Upper lobe of left lung (tissue), 6 donors: ENCODE measurements at regions not wholly inside any gene's neighbourhood (a gene's known extent, or its start where the extent isn't known, plus 50 kb on each side); places are given as distances from the start of the nearest gene placed in this dataset.
A peak's percentile ranks its signal among the peaks of the same experiment; 100 is the strongest.

Experiments used
- ATAC-seq, 2 donors: fragments of 200-7000 bp; cut with Tn5 transposase; one replicate each; pipeline ENCODE4 v1.9.1; 2022; ENCODE audit warnings: mild to moderate bottlenecking in 2 of 2, moderate library complexity in 2 of 2; ENCODE audit not compliant: low FRiP score in 2 of 2
- DNase-seq, 2 donors: peaks; one replicate each; pipeline ENCODE4 v3.0.0-alpha.2; 2019 to 2020
- H3K27ac ChIP-seq, 4 donors: fragments of 200-600 bp; sonication (generic); one replicate each; pipeline ENCODE4 v1.5.1; 2016 to 2019
- H3K27me3 ChIP-seq, 4 donors: fragments of 200-600 bp; sonication (generic); one replicate each; pipeline ENCODE4 v1.5.1; 2017 to 2019
- H3K36me3 ChIP-seq, 4 donors: fragments of 200-600 bp; sonication (generic); one replicate each; pipeline ENCODE4 v1.5.1; 2016 to 2019
- H3K4me1 ChIP-seq, 4 donors: fragments of 200-600 bp; sonication (generic); one replicate each; pipeline ENCODE4 v1.5.1; 2018 to 2019
- H3K4me3 ChIP-seq, 4 donors: fragments of 200-600 bp; sonication (generic); one replicate each; pipeline ENCODE4 v1.5.1; 2017 to 2019; ENCODE audit warnings: mild to moderate bottlenecking in 2 of 4, moderate library complexity in 1 of 4
- H3K9me3 ChIP-seq, 4 donors: fragments of 200-600 bp; sonication (generic); one replicate each; pipeline ENCODE4 v1.5.1; 2018 to 2019
- CTCF ChIP-seq, 6 experiments: fragments of 450-650 bp in 4 of 6; fragments of 200-600 bp in 2 of 6; sonication (generic) in 2 of 6; IDR thresholded peaks; one replicate each; pipeline ENCODE4 v1.5.1; 2016 to 2019; ENCODE audit warnings: antibody characterized with exemption in 6 of 6
- EP300 ChIP-seq, 4 donors: sonication (generic); formaldehyde crosslinking; IDR thresholded peaks; one replicate each; pipeline ENCODE4 v1.5.1; 2017; ENCODE audit warnings: antibody characterized with exemption in 4 of 4, control low read depth in 2 of 4
- POLR2A ChIP-seq, 4 donors: fragments of 450-650 bp; IDR thresholded peaks; one replicate each; pipeline ENCODE4 v1.5.1; 2016 to 2017; ENCODE audit warnings: antibody characterized with exemption in 4 of 4, mild to moderate bottlenecking in 2 of 4
- POLR2AphosphoS5 ChIP-seq, 2 donors: sonication (generic); formaldehyde crosslinking; IDR thresholded peaks; one replicate each; pipeline ENCODE4 v1.5.1; 2017; ENCODE audit warnings: antibody characterized with exemption in 2 of 2
- WGBS, 2 donors: methylation state at CpG; one replicate each; pipeline ENCODE4 v1.1.5; 2017 to 2018; 5-methylcytosine and 5-hydroxymethylcytosine counted together
- donor health status: DM: no; HTN: no; CAD: no; lungs with moderate emphysema.
- donor health status: DM: no; HTN: yes; CAD: no; lungs with severe emphysema.

GRCh38 chr20:60930023-60930790 is 321.9 kb upstream of the CDH4 start:
- H3K9me3 ChIP-seq = no peaks in the 10 kb centered on the region
- no peak overlapping the region for H3K4me3 ChIP-seq
- 70 to 76% methylated on average over 15 of the region's 15 CpGs for WGBS, 2 donors
- no peaks in the 10 kb centered on the region for H3K27me3 ChIP-seq
- no peak overlapping the region for H3K27ac ChIP-seq
- TF ChIP-seq POLR2AphosphoS5 (IDR thresholded peaks at IDR 0.05) (no peak), CTCF (IDR thresholded peaks at IDR 0.05) (no peak), EP300 (IDR thresholded peaks at IDR 0.05) (no peak), POLR2A (IDR thresholded peaks at IDR 0.05) (no peak)
- H3K4me1 ChIP-seq = peaks cover 0 to 4% (median 0%) of the 10 kb centered on the region in 4 donors
- ATAC-seq (no peak), DNase-seq (no peak)
- H3K36me3 ChIP-seq = no peaks in the 10 kb centered on the region

GRCh38 chr20:60931696-60932095 is 320.4 kb upstream of the CDH4 start:
- 36 to 45% methylated on average over 4 of the region's 4 CpGs for WGBS, 2 donors
- Histone ChIP-seq H3K4me1 (peaks cover 0 to 4% (median 0%) of the 10 kb centered on the region in 4 donors), H3K27ac (no peak overlapping the region), H3K4me3 (no peak overlapping the region), H3K9me3 (no peaks in the 10 kb centered on the region), H3K27me3 (no peaks in the 10 kb centered on the region), H3K36me3 (no peaks in the 10 kb centered on the region)
- no peak for ATAC-seq
- no peak for TF ChIP-seq POLR2AphosphoS5 (IDR thresholded peaks at IDR 0.05)
- no peak for TF ChIP-seq EP300 (IDR thresholded peaks at IDR 0.05)
- TF ChIP-seq POLR2A (IDR thresholded peaks at IDR 0.05) = no peak
- no peak for TF ChIP-seq CTCF (IDR thresholded peaks at IDR 0.05)
- DNase-seq = no peak

GRCh38 chr20:60934724-60935123 is 317.3 kb upstream of the CDH4 start:
- DNase-seq (no peak), ATAC-seq (no peak)
- Histone ChIP-seq H3K36me3 (no peaks in the 10 kb centered on the region), H3K4me1 (peaks cover 0 to 4% (median 0%) of the 10 kb centered on the region in 4 donors), H3K9me3 (no peaks in the 10 kb centered on the region), H3K27me3 (no peaks in the 10 kb centered on the region), H3K4me3 (no peak overlapping the region), H3K27ac (no peak overlapping the region)
- TF ChIP-seq POLR2AphosphoS5 (IDR thresholded peaks at IDR 0.05) (no peak), CTCF (IDR thresholded peaks at IDR 0.05) (no peak), POLR2A (IDR thresholded peaks at IDR 0.05) (no peak), EP300 (IDR thresholded peaks at IDR 0.05) (no peak)
- 84 to 85% methylated on average over 3 of the region's 3 CpGs for WGBS, 2 donors

GRCh38 chr20:60935971-60936370 is 316.1 kb upstream of the CDH4 start:
- H3K27me3 ChIP-seq = no peaks in the 10 kb centered on the region
- no peaks in the 10 kb centered on the region for H3K36me3 ChIP-seq
- H3K4me1 ChIP-seq = no peaks in the 10 kb centered on the region
- WGBS, 2 donors = 77 to 79% methylated on average over 8 of the region's 8 CpGs
- TF ChIP-seq CTCF (IDR thresholded peaks at IDR 0.05) = no peak
- DNase-seq (no peak), ATAC-seq (no peak)
- H3K9me3 ChIP-seq = no peaks in the 10 kb centered on the region
- H3K4me3 ChIP-seq = no peak overlapping the region
- H3K27ac ChIP-seq = no peak overlapping the region

- Histone ChIP-seq H3K9me3 (no peaks in the 10 kb centered on the region), H3K36me3 (no peaks in the 10 kb centered on the region), H3K27ac (no peak overlapping the region), H3K4me1 (no peaks in the 10 kb centered on the region), H3K27me3 (no peaks in the 10 kb centered on the region), H3K4me3 (no peak overlapping the region)
- ATAC-seq (peak in 1 of 2 donors; percentile 65), DNase-seq (no peak)
- TF ChIP-seq EP300 (IDR thresholded peaks at IDR 0.05) = no peak
- no peak for TF ChIP-seq POLR2AphosphoS5 (IDR thresholded peaks at IDR 0.05)
- no peak for TF ChIP-seq POLR2A (IDR thresholded peaks at IDR 0.05)
- TF ChIP-seq CTCF (IDR thresholded peaks at IDR 0.05) = no peak
- 52 to 59% methylated on average over 10 of the region's 10 CpGs for WGBS, 2 donors
Measured at GRCh38 chr20:60937585-60937984, 314.5 kb upstream of the CDH4 start.
